Upper lobe of left lung (tissue), 6 donors: ENCODE measurements at regions not wholly inside any gene's neighbourhood (a gene's known extent, or its start where the extent isn't known, plus 50 kb on each side); places are given as distances from the start of the nearest gene placed in this dataset.

Experiments
- ATAC-seq, 2 donors: fragments of 200-7000 bp; cut with Tn5 transposase; one replicate each; pipeline ENCODE4 v1.9.1; 2022; ENCODE audit warnings: mild to moderate bottlenecking in 2 of 2, moderate library complexity in 2 of 2; ENCODE audit not compliant: low FRiP score in 2 of 2
- DNase-seq, 2 donors: peaks; one replicate each; pipeline ENCODE4 v3.0.0-alpha.2; 2019 to 2020
- H3K27ac ChIP-seq, 4 donors: fragments of 200-600 bp; sonication (generic); one replicate each; pipeline ENCODE4 v1.5.1; 2016 to 2019
- H3K27me3 ChIP-seq, 4 donors: fragments of 200-600 bp; sonication (generic); one replicate each; pipeline ENCODE4 v1.5.1; 2017 to 2019
- H3K36me3 ChIP-seq, 4 donors: fragments of 200-600 bp; sonication (generic); one replicate each; pipeline ENCODE4 v1.5.1; 2016 to 2019
- H3K4me1 ChIP-seq, 4 donors: fragments of 200-600 bp; sonication (generic); one replicate each; pipeline ENCODE4 v1.5.1; 2018 to 2019
- H3K4me3 ChIP-seq, 4 donors: fragments of 200-600 bp; sonication (generic); one replicate each; pipeline ENCODE4 v1.5.1; 2017 to 2019; ENCODE audit warnings: mild to moderate bottlenecking in 2 of 4, moderate library complexity in 1 of 4
- H3K9me3 ChIP-seq, 4 donors: fragments of 200-600 bp; sonication (generic); one replicate each; pipeline ENCODE4 v1.5.1; 2018 to 2019
- EP300 ChIP-seq, 4 donors: sonication (generic); formaldehyde crosslinking; IDR thresholded peaks; one replicate each; pipeline ENCODE4 v1.5.1; 2017; ENCODE audit warnings: antibody characterized with exemption in 4 of 4, control low read depth in 2 of 4
- POLR2A ChIP-seq, 4 donors: fragments of 450-650 bp; IDR thresholded peaks; one replicate each; pipeline ENCODE4 v1.5.1; 2016 to 2017; ENCODE audit warnings: antibody characterized with exemption in 4 of 4, mild to moderate bottlenecking in 2 of 4
- POLR2AphosphoS5 ChIP-seq, 2 donors: sonication (generic); formaldehyde crosslinking; IDR thresholded peaks; one replicate each; pipeline ENCODE4 v1.5.1; 2017; ENCODE audit warnings: antibody characterized with exemption in 2 of 2
- WGBS, 2 donors: methylation state at CpG; one replicate each; pipeline ENCODE4 v1.1.5; 2017 to 2018; 5-methylcytosine and 5-hydroxymethylcytosine counted together
- TF ChIP-seq, protein P1 (sequence below), 6 experiments: fragments of 450-650 bp in 4 of 6; fragments of 200-600 bp in 2 of 6; sonication (generic) in 2 of 6; IDR thresholded peaks; one replicate each; pipeline ENCODE4 v1.5.1; 2016 to 2019; ENCODE audit warnings: antibody characterized with exemption in 6 of 6
- donor health status: DM: no; HTN: no; CAD: no; lungs with moderate emphysema.
- donor health status: DM: no; HTN: yes; CAD: no; lungs with severe emphysema.

- Histone ChIP-seq H3K4me3 (no peak overlapping the region), H3K4me1 (no peaks in the 10 kb centered on the region), H3K27ac (no peak overlapping the region), H3K9me3 (no peaks in the 10 kb centered on the region), H3K27me3 (no peaks in the 10 kb centered on the region), H3K36me3 (no peaks in the 10 kb centered on the region)
- TF ChIP-seq EP300 (IDR thresholded peaks at IDR 0.05) (no peak), POLR2AphosphoS5 (IDR thresholded peaks at IDR 0.05) (no peak), POLR2A (IDR thresholded peaks at IDR 0.05) (no peak)
- TF ChIP-seq, protein P1, sequence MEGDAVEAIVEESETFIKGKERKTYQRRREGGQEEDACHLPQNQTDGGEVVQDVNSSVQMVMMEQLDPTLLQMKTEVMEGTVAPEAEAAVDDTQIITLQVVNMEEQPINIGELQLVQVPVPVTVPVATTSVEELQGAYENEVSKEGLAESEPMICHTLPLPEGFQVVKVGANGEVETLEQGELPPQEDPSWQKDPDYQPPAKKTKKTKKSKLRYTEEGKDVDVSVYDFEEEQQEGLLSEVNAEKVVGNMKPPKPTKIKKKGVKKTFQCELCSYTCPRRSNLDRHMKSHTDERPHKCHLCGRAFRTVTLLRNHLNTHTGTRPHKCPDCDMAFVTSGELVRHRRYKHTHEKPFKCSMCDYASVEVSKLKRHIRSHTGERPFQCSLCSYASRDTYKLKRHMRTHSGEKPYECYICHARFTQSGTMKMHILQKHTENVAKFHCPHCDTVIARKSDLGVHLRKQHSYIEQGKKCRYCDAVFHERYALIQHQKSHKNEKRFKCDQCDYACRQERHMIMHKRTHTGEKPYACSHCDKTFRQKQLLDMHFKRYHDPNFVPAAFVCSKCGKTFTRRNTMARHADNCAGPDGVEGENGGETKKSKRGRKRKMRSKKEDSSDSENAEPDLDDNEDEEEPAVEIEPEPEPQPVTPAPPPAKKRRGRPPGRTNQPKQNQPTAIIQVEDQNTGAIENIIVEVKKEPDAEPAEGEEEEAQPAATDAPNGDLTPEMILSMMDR (IDR thresholded peaks at IDR 0.05): no peak
- 86 to 90% methylated on average over 13 of the region's 13 CpGs for WGBS, 2 donors
- DNase-seq (no peak), ATAC-seq (no peak)
Observed at GRCh38 chr20:53718142-53719021, 124.7 kb upstream of the ZNF217 start.

GRCh38 chr20:53716395-53716794 lies 122.8 kb upstream of the ZNF217 start:
- H3K4me1 ChIP-seq: no peaks in the 10 kb centered on the region
- no peaks in the 10 kb centered on the region for H3K36me3 ChIP-seq
- TF ChIP-seq, protein P1 (IDR thresholded peaks at IDR 0.05): no peak
- no peak for TF ChIP-seq POLR2AphosphoS5 (IDR thresholded peaks at IDR 0.05)
- TF ChIP-seq POLR2A (IDR thresholded peaks at IDR 0.05): no peak
- TF ChIP-seq EP300 (IDR thresholded peaks at IDR 0.05): no peak
- no peaks in the 10 kb centered on the region for H3K9me3 ChIP-seq
- no peak overlapping the region for H3K27ac ChIP-seq
- ATAC-seq: no peak
- WGBS, 2 donors: 79 to 82% methylated on average over 6 of the region's 6 CpGs
- no peak for DNase-seq
- no peak overlapping the region for H3K4me3 ChIP-seq
- no peaks in the 10 kb centered on the region for H3K27me3 ChIP-seq

DNA sequence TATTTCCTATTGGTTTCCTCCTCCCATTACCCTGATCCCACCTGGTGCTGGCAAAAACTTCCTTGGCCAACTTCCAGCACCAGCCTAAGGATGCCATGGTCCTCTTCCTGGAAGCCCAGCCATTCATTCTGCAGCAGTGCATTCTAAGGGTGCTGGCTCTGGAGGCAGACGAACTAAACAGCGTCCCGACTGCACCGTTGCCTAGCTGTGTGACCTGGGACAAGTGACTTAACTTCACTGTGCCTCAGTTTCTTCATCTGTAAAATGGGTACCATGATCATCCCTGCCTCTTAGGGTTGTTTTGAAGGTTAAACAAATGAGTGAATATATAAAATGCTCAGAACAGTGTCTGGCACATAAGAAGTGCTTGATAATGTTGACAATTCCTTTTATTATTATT lies 120.9 kb upstream of the ZNF217 start:
- no peak overlapping the region for H3K27ac ChIP-seq
- 83 to 91% methylated on average over 4 of the region's 4 CpGs for WGBS, 2 donors

GRCh38 chr20:53713328-53714056 lies 119.9 kb upstream of the ZNF217 start:
- ATAC-seq (peak in 1 of 2 donors; percentile 30), DNase-seq (no peak)
- H3K27ac ChIP-seq: no peak overlapping the region
- no peaks in the 10 kb centered on the region for H3K27me3 ChIP-seq
- WGBS, 2 donors: 70 to 82% methylated on average over 15 to 17 of the region's 17 CpGs
- H3K4me1 ChIP-seq: no peaks in the 10 kb centered on the region
- H3K4me3 ChIP-seq: no peak overlapping the region
- no peaks in the 10 kb centered on the region for H3K36me3 ChIP-seq
- TF ChIP-seq POLR2A (IDR thresholded peaks at IDR 0.05): no peak
- no peak for TF ChIP-seq EP300 (IDR thresholded peaks at IDR 0.05)
- TF ChIP-seq, protein P1 (IDR thresholded peaks at IDR 0.05): no peak
- no peak for TF ChIP-seq POLR2AphosphoS5 (IDR thresholded peaks at IDR 0.05)
- no peaks in the 10 kb centered on the region for H3K9me3 ChIP-seq

More for the DNA sequence above, 120.9 kb upstream of the ZNF217 start:
- Histone ChIP-seq H3K4me1 (no peaks in the 10 kb centered on the region), H3K9me3 (no peaks in the 10 kb centered on the region), H3K27me3 (no peaks in the 10 kb centered on the region), H3K36me3 (no peaks in the 10 kb centered on the region), H3K4me3 (no peak overlapping the region)
- no peak for TF ChIP-seq POLR2A (IDR thresholded peaks at IDR 0.05)
- TF ChIP-seq, protein P1 (IDR thresholded peaks at IDR 0.05): no peak
- TF ChIP-seq POLR2AphosphoS5 (IDR thresholded peaks at IDR 0.05): no peak
- TF ChIP-seq EP300 (IDR thresholded peaks at IDR 0.05): no peak
- DNase-seq: no peak
- ATAC-seq: no peak
